Ascending aorta (tissue), 2 donors: ENCODE measurements at regions not wholly inside any gene's neighbourhood (a gene's known extent, or its start where the extent isn't known, plus 50 kb on each side); places are given as distances from the start of the nearest gene placed in this dataset.

ENCODE experiments used
- DNase-seq, 2 donors: peaks; one replicate each; pipeline ENCODE4 v3.0.0-alpha.2; 2019; ENCODE audit warnings: low spot score in 2 of 2
- H3K27ac ChIP-seq, 2 donors: fragments of 200-600 bp; sonication (generic); one replicate each; pipeline ENCODE4 v1.5.1; 2016 to 2017; ENCODE audit warnings: mild to moderate bottlenecking in 1 of 2
- H3K27me3 ChIP-seq: fragments of 200-600 bp; sonication (generic); one replicate; pipeline ENCODE4 v1.5.1; 2017
- H3K36me3 ChIP-seq, 2 donors: fragments of 200-600 bp; sonication (generic); one replicate each; pipeline ENCODE4 v1.5.1; 2016
- H3K4me1 ChIP-seq, 2 donors: fragments of 200-600 bp; sonication (generic); one replicate each; pipeline ENCODE4 v1.5.1; 2016 to 2017; ENCODE audit warnings: mild to moderate bottlenecking in 1 of 2
- H3K4me3 ChIP-seq, 2 donors: fragments of 200-600 bp; sonication (generic); one replicate each; pipeline ENCODE4 v1.5.1; 2016 to 2017; ENCODE audit warnings: mild to moderate bottlenecking in 1 of 2
- H3K9me3 ChIP-seq, 2 donors: fragments of 200-600 bp; sonication (generic); one replicate each; pipeline ENCODE4 v1.5.1; 2016
- intact Hi-C: fragments of 100-400 bp; cut with DNase I; formaldehyde crosslinking; loops from one replicate; pipeline ENCODE4 v1.15.1; 2023
- TF ChIP-seq, protein P1 (sequence below), 3 experiments: fragments of 200-600 bp in 2 of 3; fragments of 450-650 bp in 1 of 3; sonication (generic) in 2 of 3; IDR thresholded peaks; one replicate each; pipeline ENCODE4 v1.5.1; 2016 to 2019; ENCODE audit warnings: antibody characterized with exemption in 3 of 3, mild to moderate bottlenecking in 1 of 3, moderate library complexity in 1 of 3

DNA sequence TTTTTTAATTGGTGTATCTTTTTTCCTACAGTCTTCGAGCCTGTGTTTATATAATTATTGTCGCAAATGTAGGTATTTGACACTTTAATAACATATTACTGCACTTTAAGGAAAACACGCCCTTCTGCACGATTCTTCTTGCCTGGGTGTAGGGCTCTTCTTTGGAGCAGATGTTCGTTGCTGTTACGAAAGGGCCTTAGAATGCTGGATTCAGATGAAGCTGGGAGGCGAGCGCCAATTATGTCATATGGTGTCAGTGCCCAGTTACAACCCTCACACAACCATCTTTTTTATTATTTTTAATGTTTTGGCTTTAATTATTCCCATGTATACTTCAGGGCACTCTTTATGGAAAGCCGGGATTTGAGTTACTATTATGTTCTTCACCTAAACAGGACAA lies 553.0 kb downstream of the EBF1 start:
- DNase-seq: no peak
- Histone ChIP-seq H3K27me3 (no peaks in the 10 kb centered on the region), H3K9me3 (peaks cover 0 to 6% of the 10 kb centered on the region in 2 donors)

DNA sequence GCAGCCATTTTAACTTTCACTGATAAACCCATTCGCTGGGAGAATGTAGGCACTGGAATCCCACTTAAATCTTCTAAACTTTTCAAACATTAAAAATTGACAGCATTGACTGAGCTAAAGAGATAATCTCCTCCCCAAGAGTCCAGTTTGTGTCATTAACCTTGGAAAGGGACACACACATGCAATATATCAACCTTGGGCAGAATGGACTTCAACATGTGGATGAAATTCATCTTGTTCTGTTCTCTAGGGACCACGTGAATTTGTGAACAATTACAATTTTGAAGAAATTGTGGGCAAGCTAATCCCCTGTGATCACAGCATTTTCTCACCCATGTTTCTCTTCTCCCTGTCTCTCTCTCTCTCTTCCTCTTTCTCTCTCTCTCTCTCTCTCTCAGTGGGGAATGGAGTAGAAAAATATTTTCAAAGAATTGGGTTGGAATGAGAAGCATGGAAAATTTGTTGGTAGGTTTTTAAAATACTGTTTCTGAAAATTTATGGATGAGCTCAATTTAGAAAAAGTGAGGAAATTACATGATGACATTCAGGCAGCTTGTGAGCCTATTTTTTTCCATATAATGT lies 553.7 kb downstream of the EBF1 start:
- Histone ChIP-seq H3K27me3 (no peaks in the 10 kb centered on the region), H3K4me3 (no peak overlapping the region), H3K4me1 (no peaks in the 10 kb centered on the region), H3K9me3 (peaks cover 0 to 6% of the 10 kb centered on the region in 2 donors), H3K36me3 (no peaks in the 10 kb centered on the region), H3K27ac (no peak overlapping the region)
- intact Hi-C loops: no loop called here
- TF ChIP-seq, protein P1, sequence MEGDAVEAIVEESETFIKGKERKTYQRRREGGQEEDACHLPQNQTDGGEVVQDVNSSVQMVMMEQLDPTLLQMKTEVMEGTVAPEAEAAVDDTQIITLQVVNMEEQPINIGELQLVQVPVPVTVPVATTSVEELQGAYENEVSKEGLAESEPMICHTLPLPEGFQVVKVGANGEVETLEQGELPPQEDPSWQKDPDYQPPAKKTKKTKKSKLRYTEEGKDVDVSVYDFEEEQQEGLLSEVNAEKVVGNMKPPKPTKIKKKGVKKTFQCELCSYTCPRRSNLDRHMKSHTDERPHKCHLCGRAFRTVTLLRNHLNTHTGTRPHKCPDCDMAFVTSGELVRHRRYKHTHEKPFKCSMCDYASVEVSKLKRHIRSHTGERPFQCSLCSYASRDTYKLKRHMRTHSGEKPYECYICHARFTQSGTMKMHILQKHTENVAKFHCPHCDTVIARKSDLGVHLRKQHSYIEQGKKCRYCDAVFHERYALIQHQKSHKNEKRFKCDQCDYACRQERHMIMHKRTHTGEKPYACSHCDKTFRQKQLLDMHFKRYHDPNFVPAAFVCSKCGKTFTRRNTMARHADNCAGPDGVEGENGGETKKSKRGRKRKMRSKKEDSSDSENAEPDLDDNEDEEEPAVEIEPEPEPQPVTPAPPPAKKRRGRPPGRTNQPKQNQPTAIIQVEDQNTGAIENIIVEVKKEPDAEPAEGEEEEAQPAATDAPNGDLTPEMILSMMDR (IDR thresholded peaks at IDR 0.05): no peak
- DNase-seq: no peak

More for the DNA sequence above, 553.0 kb downstream of the EBF1 start:
- Histone ChIP-seq H3K36me3 (no peaks in the 10 kb centered on the region), H3K4me1 (no peaks in the 10 kb centered on the region), H3K4me3 (no peak overlapping the region), H3K27ac (no peak overlapping the region)
- TF ChIP-seq, protein P1 (IDR thresholded peaks at IDR 0.05): no peak
- intact Hi-C loops: no loop called here

DNA sequence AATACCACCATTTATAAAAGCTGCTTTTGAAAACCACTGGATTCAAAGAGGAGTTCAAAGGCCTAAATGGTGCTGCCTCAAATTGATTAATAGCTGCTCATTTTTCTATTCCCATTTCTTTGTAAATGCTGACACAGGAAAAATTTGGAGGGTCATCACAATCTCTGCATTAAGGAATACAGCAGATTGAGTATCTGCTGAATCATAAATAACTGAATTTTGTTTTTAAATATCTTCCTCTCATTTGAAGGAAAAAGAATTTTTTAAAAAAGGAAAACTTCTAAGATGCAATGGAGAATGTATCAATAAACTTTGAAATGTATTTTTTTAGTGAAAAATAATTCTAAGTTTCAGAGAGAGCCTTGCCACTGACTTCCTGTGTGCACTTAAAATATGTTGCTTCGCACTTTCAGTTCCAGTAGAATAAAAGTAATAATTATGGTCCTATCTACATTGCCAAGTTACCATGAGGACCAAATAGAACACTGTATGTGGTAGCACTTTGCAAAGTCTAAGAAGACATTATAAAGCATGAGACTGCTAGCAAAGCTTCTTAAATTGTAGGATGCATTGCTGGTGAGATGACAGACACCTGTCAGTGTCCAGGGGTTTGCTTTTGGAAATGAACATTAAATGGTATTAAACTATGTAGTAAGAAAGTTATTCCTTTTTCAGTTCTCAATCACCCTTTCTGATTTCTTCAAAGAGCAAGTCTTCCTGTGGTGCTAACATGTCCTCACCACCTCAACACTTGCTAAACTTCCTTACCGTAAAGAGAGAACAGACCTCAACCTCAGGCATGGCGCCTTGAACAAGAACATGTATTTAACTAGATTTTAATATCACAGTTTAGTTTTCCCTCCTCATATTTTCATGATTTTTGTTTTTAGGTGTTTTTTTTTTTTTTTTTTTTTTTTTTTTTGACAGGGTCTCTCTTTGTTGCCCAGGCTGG lies 555.1 kb downstream of the EBF1 start:
- DNase-seq: no peak
- H3K27ac ChIP-seq: no peak overlapping the region
- intact Hi-C loops: no loop called here
- no peaks in the 10 kb centered on the region for H3K4me1 ChIP-seq
- TF ChIP-seq, protein P1 (IDR thresholded peaks at IDR 0.05): no peak
- no peaks in the 10 kb centered on the region for H3K36me3 ChIP-seq
- H3K27me3 ChIP-seq: no peaks in the 10 kb centered on the region
- peaks cover 0 to 6% of the 10 kb centered on the region in 2 donors for H3K9me3 ChIP-seq
- no peak overlapping the region for H3K4me3 ChIP-seq

DNA sequence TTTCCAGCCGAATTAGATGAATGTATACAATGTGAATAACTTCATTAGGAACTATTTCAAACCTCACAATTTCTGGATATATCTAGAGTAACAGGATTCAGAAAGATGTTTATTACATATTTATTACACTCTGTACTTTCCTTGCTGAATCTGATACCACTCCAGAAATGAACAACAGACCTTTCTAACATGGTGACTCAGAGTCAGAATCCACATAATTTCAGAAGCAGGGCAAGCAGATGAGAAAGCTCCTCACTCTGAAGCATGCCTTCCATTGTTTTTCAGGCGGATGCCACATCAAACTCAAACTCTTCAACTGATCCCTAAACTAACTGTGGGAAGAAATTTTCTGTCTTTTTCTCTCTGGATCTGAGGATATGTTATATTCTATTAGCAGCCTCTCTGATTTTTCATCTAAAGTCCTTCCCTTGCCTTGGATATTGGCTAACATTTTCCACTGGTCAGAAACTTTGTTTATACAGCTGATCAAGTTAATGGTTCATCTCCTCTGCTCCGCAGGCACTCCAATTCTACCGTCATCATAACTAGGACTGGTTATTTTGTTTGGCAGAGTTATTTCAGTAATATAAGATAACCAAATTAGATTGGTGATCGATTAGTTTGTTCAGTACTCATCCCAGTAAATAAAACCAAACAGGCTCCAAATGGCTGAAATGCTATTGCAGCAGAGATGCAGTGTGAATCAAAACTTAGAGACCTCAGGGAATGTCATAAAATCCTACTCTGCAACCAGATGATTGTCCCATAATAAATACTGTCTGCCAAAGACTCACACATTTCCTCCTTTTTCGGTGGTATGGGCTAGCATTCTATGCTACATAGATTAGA lies 556.0 kb downstream of the EBF1 start:
- Histone ChIP-seq H3K27me3 (no peaks in the 10 kb centered on the region), H3K9me3 (peaks cover 0 to 6% of the 10 kb centered on the region in 2 donors), H3K4me3 (no peak overlapping the region), H3K4me1 (no peaks in the 10 kb centered on the region), H3K27ac (no peak overlapping the region), H3K36me3 (no peaks in the 10 kb centered on the region)
- intact Hi-C loops: no loop called here
- TF ChIP-seq, protein P1 (IDR thresholded peaks at IDR 0.05): no peak
- DNase-seq: no peak

DNA sequence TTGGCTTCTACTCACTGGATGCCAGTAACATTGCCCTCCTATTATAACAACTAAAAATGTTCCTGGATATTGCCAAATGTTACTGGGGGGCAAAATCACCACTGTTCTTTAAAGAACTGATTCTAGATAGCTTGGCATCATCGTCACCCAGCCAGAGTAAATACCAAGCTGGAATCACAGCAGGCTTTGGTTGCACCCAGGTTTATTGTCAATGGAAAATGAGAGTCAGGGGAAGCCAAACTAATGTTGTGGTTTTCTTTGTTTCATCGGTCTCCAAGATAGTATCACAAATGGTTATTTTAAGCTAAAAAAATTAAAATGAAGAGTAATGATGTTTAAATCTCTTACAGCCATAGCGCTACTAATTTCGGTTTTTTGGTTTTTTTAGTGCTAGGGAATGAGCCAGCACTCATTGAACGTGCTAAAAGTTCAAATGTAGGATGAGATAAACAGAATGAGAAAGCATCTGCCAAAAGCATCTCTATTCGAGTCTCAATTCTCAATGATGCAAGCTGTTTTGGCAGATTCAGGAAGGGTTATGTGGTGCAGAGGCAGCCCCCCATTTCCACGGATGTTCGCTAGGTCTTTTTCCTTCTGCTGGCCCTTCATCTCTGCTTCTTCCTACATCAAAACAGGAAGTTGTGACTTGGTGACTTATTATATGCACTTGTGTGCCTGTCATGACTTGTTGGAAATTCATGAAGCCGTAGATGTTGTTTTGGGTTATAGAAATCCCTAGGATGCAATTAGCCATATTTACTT lies 558.0 kb downstream of the EBF1 start:
- no peaks in the 10 kb centered on the region for H3K27me3 ChIP-seq
- intact Hi-C loops: no loop called here
- TF ChIP-seq, protein P1 (IDR thresholded peaks at IDR 0.05): no peak
- no peak overlapping the region for H3K27ac ChIP-seq
- H3K36me3 ChIP-seq: no peaks in the 10 kb centered on the region
- H3K9me3 ChIP-seq: no peaks in the 10 kb centered on the region
- DNase-seq: no peak
- H3K4me3 ChIP-seq: no peak overlapping the region
- H3K4me1 ChIP-seq: no peaks in the 10 kb centered on the region
